PFSK-1 (cell line): ENCODE measurements at regions not wholly inside any gene's neighbourhood (a gene's known extent, or its start where the extent isn't known, plus 50 kb on each side); places are given as distances from the start of the nearest gene placed in this dataset.

ENCODE experiments used
- FOXP2 ChIP-seq: optimal IDR thresholded peaks from 2 replicates; pipeline ENCODE3; 2011; ENCODE audit warnings: borderline replicate concordance, control low read depth, inconsistent platforms; ENCODE audit not compliant: insufficient read depth; ENCODE audit errors: extremely low read length, extremely low read depth
- POLR2AphosphoS5 ChIP-seq: IDR thresholded peaks from 2 replicates; pipeline ENCODE4 v1.6.1; 2012; ENCODE audit warnings: low read depth, mild to moderate bottlenecking, control low read depth, low read length, moderate library complexity
- REST ChIP-seq, 2 experiments: IDR thresholded peaks; 2 replicates each; pipeline versions ENCODE4 v1.6.1 to v1.8.0; 2011 to 2012; ENCODE audit warnings: low read depth in 2 of 2, low read length in 2 of 2, control low read depth in 1 of 2, inconsistent platforms in 1 of 2, mild to moderate bottlenecking in 1 of 2, moderate library complexity in 1 of 2; ENCODE audit not compliant: insufficient read depth in 1 of 2
- SIN3A ChIP-seq: IDR thresholded peaks from 2 replicates; pipeline ENCODE4 v1.6.1; 2012; ENCODE audit warnings: mild to moderate bottlenecking, low read length, moderate library complexity, borderline replicate concordance; ENCODE audit not compliant: insufficient read depth
- TAF1 ChIP-seq: IDR thresholded peaks from 2 replicates; pipeline ENCODE4 v1.6.1; 2012; ENCODE audit warnings: low read length, control low read depth, borderline replicate concordance; ENCODE audit not compliant: insufficient read depth

- TF ChIP-seq POLR2AphosphoS5 (0 out of 2 replicates have a peak, but pooled peaks have one; percentile 42), TAF1 (no peak), REST (IDR thresholded peaks at IDR 0.05; ENCODE audit: insufficient read depth in 1 of 2, low read depth in 2 of 2, low read length in 2 of 2) (no peak), SIN3A (no peak), FOXP2 (no peak)
Measured at GRCh38 chr10:59098831-59099452, 77.5 kb upstream of the PHYHIPL start.
